ENCODE measurements at regions not wholly inside any gene's neighbourhood (a gene's known extent, or its start where the extent isn't known, plus 50 kb on each side); places are given as distances from the start of the nearest gene placed in this dataset.

DNA sequence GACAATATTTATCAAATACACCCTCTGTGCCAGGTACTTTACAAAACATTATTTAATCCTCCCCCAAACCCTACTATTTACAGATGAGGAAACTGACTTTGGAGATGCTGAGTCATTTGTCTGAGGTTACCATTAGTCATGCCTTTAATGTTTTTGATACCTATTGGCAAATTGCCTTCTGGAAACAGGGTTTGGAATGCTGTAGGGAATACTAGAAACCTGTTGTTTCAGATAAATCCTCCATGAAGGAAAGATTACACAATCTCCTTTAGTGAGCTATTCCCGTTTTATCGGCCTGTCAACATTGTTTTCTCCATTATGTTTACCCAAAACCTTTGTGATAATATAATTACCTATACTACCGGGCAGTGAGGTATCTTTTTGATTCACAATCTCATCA is 93.6 kb upstream of the ADGRF1 start (continued):
- TF ChIP-seq EHMT2 (IDR thresholded peaks at IDR 0.05; ENCODE audit: borderline replicate concordance, low read depth, low read length) (no peak; the same call in 1 of the 2 replicates), KLF16 (CRISPR knock-in tag; IDR thresholded peaks at IDR 0.05) (peak in 1 of 2 experiments; percentile 59; a peak in 1 of 4 replicates), NR2F6 (IDR thresholded peaks at IDR 0.05) (peak; percentile 39; the same call in 1 of the 2 replicates), NR2F6 (CRISPR knock-in tag; IDR thresholded peaks at IDR 0.05) (peak; percentile 70; the same call in 1 of the 2 replicates), ZNF570 (CRISPR knock-in tag; IDR thresholded peaks at IDR 0.05; ENCODE audit: borderline replicate concordance) (no peak), REXO4 (CRISPR knock-in tag; IDR thresholded peaks at IDR 0.05; ENCODE audit: borderline replicate concordance) (no peak), ZNF652 (CRISPR knock-in tag; IDR thresholded peaks at IDR 0.05; ENCODE audit: borderline replicate concordance, low read depth) (peak; percentile 25; the same call in 1 of the 2 replicates), ZNF335 (CRISPR knock-in tag; IDR thresholded peaks at IDR 0.05) (peak; percentile 69; the same call in 1 of the 2 replicates), BCL6 (CRISPR knock-in tag; IDR thresholded peaks at IDR 0.05) (peak; percentile 91), ZNF850 (CRISPR knock-in tag; conservative IDR thresholded peaks at IDR 0.05) (no peak), CHD4 (IDR thresholded peaks at IDR 0.05; ENCODE audit: borderline replicate concordance, low read length) (0 out of 2 replicates have a peak, but pooled peaks have one; percentile 6), NR2F2 (IDR thresholded peaks at IDR 0.05; ENCODE audit: borderline replicate concordance, low read depth) (peak; percentile 35; the same call in 1 of the 2 replicates), DPF2 (CRISPR knock-in tag; IDR thresholded peaks at IDR 0.05; ENCODE audit: borderline replicate concordance, low read depth) (no peak), REL (CRISPR knock-in tag; conservative IDR thresholded peaks at IDR 0.05) (no peak), IRX3 (CRISPR knock-in tag; IDR thresholded peaks at IDR 0.05; ENCODE audit: borderline replicate concordance, low read depth) (no peak), KLF6 (CRISPR knock-in tag; IDR thresholded peaks at IDR 0.05) (peak; percentile 25; the same call in 1 of the 2 replicates), ZNF670 (CRISPR knock-in tag; IDR thresholded peaks at IDR 0.05; ENCODE audit: borderline replicate concordance) (no peak), ZNF563 (CRISPR knock-in tag; IDR thresholded peaks at IDR 0.05) (no peak), ZNF20 (CRISPR knock-in tag; IDR thresholded peaks at IDR 0.05) (no peak)
- TF ChIP-seq, protein P1, sequence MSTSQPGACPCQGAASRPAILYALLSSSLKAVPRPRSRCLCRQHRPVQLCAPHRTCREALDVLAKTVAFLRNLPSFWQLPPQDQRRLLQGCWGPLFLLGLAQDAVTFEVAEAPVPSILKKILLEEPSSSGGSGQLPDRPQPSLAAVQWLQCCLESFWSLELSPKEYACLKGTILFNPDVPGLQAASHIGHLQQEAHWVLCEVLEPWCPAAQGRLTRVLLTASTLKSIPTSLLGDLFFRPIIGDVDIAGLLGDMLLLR (CRISPR knock-in tag; IDR thresholded peaks at IDR 0.05): no peak
- TF ChIP-seq, protein P2, sequence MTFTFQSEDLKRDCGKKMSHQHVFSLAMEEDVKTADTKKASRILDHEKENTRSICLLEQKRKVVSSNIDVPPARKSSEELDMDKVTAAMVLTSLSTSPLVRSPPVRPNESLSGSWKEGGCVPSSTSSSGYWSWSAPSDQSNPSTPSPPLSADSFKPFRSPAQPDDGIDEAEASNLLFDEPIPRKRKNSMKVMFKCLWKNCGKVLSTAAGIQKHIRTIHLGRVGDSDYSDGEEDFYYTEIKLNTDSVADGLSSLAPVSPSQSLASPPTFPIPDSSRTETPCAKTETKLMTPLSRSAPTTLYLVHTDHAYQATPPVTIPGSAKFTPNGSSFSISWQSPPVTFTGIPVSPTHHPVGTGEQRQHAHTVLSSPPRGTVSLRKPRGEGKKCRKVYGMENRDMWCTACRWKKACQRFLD (CRISPR knock-in tag; IDR thresholded peaks at IDR 0.05; ENCODE audit: borderline replicate concordance): no peak
- TF ChIP-seq, protein P3, sequence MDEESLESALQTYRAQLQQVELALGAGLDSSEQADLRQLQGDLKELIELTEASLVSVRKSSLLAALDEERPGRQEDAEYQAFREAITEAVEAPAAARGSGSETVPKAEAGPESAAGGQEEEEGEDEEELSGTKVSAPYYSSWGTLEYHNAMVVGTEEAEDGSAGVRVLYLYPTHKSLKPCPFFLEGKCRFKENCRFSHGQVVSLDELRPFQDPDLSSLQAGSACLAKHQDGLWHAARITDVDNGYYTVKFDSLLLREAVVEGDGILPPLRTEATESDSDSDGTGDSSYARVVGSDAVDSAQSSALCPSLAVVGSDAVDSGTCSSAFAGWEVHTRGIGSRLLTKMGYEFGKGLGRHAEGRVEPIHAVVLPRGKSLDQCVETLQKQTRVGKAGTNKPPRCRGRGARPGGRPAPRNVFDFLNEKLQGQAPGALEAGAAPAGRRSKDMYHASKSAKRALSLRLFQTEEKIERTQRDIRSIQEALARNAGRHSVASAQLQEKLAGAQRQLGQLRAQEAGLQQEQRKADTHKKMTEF (CRISPR knock-in tag; IDR thresholded peaks at IDR 0.05): peak; percentile 79; the same call in 1 of the 2 replicates
- TF ChIP-seq, protein P4, sequence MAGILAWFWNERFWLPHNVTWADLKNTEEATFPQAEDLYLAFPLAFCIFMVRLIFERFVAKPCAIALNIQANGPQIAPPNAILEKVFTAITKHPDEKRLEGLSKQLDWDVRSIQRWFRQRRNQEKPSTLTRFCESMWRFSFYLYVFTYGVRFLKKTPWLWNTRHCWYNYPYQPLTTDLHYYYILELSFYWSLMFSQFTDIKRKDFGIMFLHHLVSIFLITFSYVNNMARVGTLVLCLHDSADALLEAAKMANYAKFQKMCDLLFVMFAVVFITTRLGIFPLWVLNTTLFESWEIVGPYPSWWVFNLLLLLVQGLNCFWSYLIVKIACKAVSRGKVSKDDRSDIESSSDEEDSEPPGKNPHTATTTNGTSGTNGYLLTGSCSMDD (CRISPR knock-in tag; IDR thresholded peaks at IDR 0.05): no peak
- TF ChIP-seq, protein P5, sequence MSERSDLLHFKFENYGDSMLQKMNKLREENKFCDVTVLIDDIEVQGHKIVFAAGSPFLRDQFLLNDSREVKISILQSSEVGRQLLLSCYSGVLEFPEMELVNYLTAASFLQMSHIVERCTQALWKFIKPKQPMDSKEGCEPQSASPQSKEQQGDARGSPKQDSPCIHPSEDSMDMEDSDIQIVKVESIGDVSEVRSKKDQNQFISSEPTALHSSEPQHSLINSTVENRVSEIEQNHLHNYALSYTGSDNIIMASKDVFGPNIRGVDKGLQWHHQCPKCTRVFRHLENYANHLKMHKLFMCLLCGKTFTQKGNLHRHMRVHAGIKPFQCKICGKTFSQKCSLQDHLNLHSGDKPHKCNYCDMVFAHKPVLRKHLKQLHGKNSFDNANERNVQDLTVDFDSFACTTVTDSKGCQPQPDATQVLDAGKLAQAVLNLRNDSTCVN (CRISPR knock-in tag; IDR thresholded peaks at IDR 0.05; ENCODE audit: borderline replicate concordance): no peak
- TF ChIP-seq, protein P6, sequence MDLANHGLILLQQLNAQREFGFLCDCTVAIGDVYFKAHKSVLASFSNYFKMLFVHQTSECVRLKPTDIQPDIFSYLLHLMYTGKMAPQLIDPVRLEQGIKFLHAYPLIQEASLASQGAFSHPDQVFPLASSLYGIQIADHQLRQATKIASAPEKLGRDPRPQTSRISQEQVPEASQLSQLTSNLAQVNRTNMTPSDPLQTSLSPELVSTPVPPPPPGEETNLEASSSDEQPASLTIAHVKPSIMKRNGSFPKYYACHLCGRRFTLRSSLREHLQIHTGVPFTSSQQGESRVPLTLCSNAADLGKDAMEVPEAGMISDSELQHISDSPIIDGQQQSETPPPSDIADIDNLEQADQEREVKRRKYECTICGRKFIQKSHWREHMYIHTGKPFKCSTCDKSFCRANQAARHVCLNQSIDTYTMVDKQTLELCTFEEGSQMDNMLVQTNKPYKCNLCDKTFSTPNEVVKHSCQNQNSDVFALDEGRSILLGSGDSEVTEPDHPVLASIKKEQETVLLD (CRISPR knock-in tag; IDR thresholded peaks at IDR 0.05; ENCODE audit: low read depth): no peak
